Loucy (cell line): ENCODE measurements at regions not wholly inside any gene's neighbourhood (a gene's known extent, or its start where the extent isn't known, plus 50 kb on each side); places are given as distances from the start of the nearest gene placed in this dataset.

Experiments used
- CTCF ChIP-seq: fragments of 200-600 bp; sonication (generic); conservative IDR thresholded peaks from 2 replicates; pipeline ENCODE4 v1.5.1; 2014; ENCODE audit warnings: mild to moderate bottlenecking, antibody characterized with exemption, low read length
- EZH2phosphoT487 ChIP-seq: fragments of 200-600 bp; IDR thresholded peaks from 2 replicates; pipeline ENCODE4 v1.6.1; 2018; ENCODE audit warnings: antibody characterized with exemption, mild to moderate bottlenecking, moderate library complexity, borderline replicate concordance

GRCh38 chr4:133812236-133812635 is 389.4 kb downstream of the PABPC4L start:
- TF ChIP-seq CTCF (no peak), EZH2phosphoT487 (no peak)
